Medulla oblongata (tissue), 1 donor: ENCODE measurements at regions not wholly inside any gene's neighbourhood (a gene's known extent, or its start where the extent isn't known, plus 50 kb on each side); places are given as distances from the start of the nearest gene placed in this dataset.
"Not testable (repeated sequence)": the region's sequence is repeated elsewhere in the genome, so short reads cannot be mapped to it uniquely, and the experiment has no call there.

ENCODE experiments used
- DNase-seq: peaks from one replicate; pipeline ENCODE4 v3.0.0-alpha.2; 2015; ENCODE audit errors: extremely low spot score

- DNase-seq, result no peak
These were observed 87.1 kb upstream of the KCNA1 start for GRCh38 chr12:4822572-4822971.

- no peak for DNase-seq
These were observed 85.3 kb upstream of the KCNA1 start for GRCh38 chr12:4824380-4824779.

GRCh38 chr12:4825011-4825858 is 84.5 kb upstream of the KCNA1 start:
- no peak for DNase-seq

- DNase-seq, result no peak
These were observed 82.8 kb upstream of the KCNA1 start for GRCh38 chr12:4826909-4827308.

GRCh38 chr12:4828176-4828575 is 81.5 kb upstream of the KCNA1 start:
- no peak for DNase-seq

GRCh38 chr12:4829161-4829792 is 80.4 kb upstream of the KCNA1 start:
- DNase-seq, result no peak

- no peak for DNase-seq
These were observed 79.9 kb upstream of the KCNA1 start for GRCh38 chr12:4829793-4830162.

GRCh38 chr12:4830556-4831210 is 79.0 kb upstream of the KCNA1 start:
- no peak for DNase-seq

GRCh38 chr12:4833053-4833452 is 76.7 kb upstream of the KCNA1 start:
- no peak for DNase-seq

GRCh38 chr12:4833524-4833923 is 76.2 kb upstream of the KCNA1 start:
- no peak for DNase-seq

- DNase-seq, result not testable (repeated sequence)
These were observed 67.3 kb upstream of the KCNA1 start for GRCh38 chr12:4842401-4842800.

- DNase-seq, result no peak
These were observed 65.8 kb upstream of the KCNA1 start for GRCh38 chr12:4843907-4844306.

GRCh38 chr12:4847713-4848112 is 62.0 kb upstream of the KCNA1 start:
- DNase-seq, result no peak

- peak; percentile 40 for DNase-seq
These were observed 60.6 kb upstream of the KCNA1 start for GRCh38 chr12:4849115-4849541.

- DNase-seq, result no peak
These were observed 59.8 kb upstream of the KCNA1 start for GRCh38 chr12:4849795-4850345.

GRCh38 chr12:4850857-4851380 is 58.8 kb upstream of the KCNA1 start:
- DNase-seq, result no peak

GRCh38 chr12:4852308-4852707 is 57.4 kb upstream of the KCNA1 start:
- DNase-seq, result no peak

GRCh38 chr12:4852911-4853310 is 56.8 kb upstream of the KCNA1 start:
- no peak for DNase-seq

- DNase-seq, result peak; percentile 93
These were observed 54.4 kb upstream of the KCNA1 start for GRCh38 chr12:4855121-4855924.

- no peak for DNase-seq
These were observed 53.1 kb upstream of the KCNA1 start for GRCh38 chr12:4856596-4856995.
